GM21526 (cell line): ENCODE measurements at regions not wholly inside any gene's neighbourhood (a gene's known extent, or its start where the extent isn't known, plus 50 kb on each side); places are given as distances from the start of the nearest gene placed in this dataset.
"Not testable (repeated sequence)": the region's sequence is repeated elsewhere in the genome, so short reads cannot be mapped to it uniquely, and the experiment has no call there.

Experiments
- ATAC-seq: cut with Tn5 transposase; IDR thresholded peaks from one replicate; pipeline ENCODE4 v1.9.1; 2021; ENCODE audit warnings: moderate library complexity; ENCODE audit not compliant: unreplicated experiment, low FRiP score

DNA sequence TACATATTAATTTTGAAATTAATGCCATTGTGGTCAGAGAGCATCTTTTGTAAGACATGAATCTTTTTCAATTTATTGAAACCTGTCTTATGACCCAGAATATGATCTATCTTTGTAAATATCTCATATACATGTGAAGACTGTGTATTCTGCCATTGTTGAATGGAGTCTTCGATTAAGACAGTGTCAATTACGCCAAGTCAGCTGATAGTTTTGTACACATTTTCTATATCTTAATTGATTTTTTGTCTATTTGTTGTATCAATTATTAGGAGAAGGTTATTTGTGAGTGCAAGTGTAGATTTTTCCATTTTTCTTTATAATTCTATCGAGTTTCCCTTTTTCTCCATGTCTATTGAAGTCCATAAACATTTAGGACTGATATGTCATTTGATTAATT lies 471.6 kb downstream of the MED10 start:
- ATAC-seq: no peak

DNA sequence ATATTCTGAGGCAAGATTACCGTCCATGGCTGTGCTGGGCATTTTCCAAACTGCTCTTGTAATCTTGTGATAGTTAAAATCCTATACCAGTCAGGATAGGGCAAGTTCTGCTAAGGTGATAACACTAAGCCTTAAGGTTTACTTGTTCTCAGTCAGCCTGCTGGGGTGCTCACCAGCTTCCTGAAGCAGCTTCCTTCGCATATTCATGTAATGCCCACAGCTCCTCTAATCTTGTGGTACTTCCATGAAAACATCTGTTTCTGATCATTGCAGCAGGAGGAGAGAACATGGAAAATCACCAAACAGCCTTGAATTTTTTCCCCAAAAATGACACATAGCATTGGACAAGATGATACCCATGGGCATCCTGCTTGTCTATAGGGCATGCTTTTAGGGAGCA lies 473.2 kb downstream of the MED10 start:
- ATAC-seq: no peak

DNA sequence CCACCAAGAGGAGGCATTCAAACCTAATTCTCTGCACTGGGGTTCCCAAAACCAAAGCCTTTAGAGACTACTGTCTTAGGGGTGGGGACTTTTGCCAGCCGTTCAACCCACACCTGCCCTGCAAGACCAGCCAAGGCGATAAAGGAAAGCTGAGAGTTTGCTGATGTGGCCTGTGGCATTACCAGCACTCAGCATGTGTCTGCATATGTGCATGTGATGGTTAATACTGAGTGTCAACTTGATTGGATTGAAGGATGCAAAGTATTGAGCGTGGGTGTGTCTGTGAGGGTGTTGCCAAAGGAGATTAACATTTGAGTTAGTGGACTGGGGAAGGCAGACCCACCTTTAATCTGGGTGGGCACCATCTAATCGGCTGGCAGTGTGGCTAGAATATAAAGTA lies 474.2 kb downstream of the MED10 start:
- ATAC-seq: no peak

DNA sequence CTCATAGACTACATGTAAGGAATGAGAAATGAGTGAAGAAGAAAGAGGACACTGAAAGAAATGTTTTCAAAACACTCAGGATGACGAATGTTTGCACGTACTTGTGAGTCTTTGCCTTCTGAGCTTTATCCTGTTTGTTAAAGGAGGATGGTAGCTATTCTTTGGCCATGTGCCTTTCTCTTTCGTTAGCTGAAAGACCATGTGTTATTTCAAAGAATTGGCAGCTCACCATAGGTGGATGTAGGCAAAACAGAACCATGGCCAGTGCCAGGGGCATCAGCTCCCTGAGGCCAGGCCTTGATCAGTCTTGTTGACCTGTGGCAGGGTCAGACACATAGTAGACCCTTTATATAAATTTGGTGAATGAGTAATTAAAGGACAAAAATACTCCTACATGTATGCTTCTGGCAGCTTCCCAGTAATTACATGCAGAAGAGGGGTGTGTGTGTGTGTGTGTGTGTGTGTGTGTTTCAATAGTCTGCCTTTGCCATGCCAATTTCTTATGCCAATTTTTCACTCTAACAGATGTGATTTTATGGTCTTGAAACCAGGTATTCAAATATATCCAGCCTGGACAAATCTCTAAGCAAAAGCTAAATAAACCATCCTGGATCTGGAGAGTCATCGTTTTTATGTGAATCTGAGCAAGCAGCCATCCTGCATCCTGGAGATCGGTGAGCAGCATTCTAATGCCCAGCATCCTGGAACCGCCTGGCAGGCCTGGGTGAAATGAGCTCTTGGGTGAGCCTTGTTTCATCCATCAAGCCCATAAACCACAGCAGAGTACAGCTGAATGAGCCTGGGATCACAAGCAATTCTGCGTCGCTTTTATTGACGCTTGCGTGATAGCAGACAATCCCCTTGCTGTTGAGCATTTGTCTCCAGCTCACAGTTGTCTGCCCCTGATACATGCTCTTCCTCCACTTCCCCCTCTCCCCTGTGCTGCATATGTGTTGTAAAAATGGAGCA lies 475.4 kb downstream of the MED10 start:
- ATAC-seq: no peak

DNA sequence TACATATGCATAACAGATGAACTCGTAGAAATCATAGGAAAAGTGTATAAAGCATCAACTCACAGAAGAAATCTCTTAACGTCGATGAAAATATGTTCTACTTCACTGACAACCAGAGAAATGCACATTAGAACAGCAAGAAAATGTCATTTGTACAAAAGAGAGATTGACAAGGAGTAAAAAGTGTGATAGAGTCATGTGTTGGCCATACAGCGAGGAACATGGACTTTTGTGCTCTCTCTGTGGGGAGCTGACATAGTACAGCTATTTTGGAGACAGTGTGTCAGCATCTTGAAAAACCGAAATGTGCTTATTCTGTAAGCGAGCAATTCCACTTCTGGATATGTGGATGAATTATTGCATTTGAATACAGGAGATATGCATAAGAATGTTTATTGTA lies 477.9 kb downstream of the ICE1 start:
- no peak for ATAC-seq

DNA sequence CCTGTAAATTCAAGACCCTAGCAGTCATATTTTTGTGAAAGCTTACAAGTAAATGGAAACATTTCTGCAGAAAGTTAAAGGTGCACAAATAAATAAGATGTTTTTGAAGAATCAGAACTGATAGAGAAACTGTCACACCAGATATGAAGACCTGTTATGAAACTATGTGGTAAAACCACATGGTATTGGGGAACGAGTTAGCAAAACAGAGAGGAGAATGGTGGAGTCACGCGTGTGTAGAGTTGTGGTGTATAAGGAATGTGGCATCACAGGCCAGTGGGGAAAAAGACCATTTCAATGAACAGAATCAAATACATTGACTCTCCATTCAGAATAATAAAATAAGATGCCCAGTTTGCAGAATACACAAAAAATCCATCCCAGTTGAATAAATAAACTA lies 477.2 kb downstream of the ICE1 start:
- ATAC-seq: no peak

DNA sequence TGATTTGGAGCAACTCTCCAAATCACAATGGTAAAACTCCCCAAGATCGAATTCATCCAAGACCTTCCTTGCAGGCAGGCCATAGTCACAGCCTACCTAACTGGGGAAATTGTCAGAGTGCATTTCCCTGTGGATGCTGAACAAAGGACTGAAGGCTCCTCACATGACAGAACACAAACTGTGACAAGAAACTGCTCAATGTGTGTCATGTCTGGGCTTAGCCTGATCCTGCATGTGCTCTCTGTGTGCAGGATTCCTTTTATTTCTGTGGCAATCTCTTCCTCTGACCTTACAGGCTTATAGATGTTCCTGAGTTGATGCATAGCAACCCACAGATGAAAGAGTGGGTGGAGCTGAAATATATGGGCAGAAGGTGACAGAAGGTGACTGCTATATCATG lies 465.8 kb downstream of the ICE1 start:
- ATAC-seq: no peak

DNA sequence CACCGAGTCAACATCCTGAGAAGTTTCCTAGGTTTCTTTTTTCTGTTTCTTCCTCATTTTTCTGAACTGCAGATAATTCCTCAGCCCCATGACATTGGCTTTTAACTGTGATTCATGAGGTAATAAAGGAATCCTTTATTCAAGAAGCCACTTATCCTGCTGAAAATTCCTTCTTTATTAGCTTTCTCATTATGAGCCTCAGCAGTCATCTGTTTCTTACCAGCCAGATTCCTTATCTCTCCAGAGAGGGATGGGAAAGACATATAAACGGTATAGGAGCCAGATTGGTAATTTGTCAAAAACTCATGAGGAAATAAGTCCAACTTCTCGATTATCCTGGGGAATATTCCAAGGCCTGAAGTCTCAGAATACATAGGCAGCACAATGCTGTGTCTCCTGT lies 465.4 kb downstream of the ICE1 start:
- no peak for ATAC-seq

DNA sequence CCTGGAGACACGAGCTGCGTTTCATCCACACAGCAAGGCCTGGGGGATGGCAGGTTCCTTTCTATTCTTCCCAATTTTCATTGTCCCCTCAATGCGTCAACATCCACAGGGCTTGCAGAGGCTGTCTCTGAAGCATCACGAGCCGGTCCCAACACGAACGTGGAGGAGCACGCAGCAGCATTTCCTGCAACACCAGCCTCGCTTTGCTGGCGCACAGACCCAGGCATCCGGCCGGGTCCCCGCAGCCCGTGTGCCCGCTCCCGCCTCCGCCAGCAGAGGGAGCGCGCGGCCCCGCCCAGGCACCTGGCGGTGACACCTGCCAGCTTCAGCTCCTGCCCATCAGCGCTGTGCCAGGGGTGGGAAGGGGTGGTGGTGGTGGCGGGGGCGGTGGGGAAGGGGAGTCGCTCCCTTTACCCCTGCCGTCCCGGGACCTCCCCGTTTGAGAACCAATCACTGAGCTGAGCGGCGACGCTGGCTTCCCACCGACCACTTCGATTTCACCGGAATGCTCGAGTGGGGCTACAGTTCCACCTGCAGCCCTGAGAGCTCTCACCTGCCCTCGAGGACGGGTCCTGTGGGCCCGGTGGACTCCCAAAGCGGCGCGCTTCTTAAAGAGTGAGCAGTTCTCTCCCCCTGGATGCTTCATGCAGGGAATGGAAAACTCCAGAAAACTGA lies 464.5 kb downstream of the ICE1 start:
- no peak for ATAC-seq

DNA sequence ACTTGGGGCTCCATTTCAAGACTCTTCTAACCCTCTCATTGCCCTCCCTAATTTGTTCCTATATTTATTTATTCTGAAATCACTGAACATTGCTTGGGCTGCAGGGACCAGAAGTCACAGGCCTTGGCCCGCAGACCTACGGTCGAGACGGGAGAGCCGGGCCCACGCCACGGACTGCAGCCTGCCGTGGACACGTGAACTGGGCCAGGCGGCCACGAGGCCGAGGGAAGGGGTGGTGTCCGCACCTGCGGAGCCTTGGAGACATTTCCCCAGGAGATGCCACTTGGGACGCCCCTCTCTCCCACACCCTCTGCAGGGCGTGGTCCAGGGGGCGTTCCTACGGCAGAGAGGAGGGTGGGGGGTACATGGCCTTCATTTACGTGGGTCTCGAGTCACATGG lies 463.9 kb downstream of the ICE1 start:
- ATAC-seq: no peak

DNA sequence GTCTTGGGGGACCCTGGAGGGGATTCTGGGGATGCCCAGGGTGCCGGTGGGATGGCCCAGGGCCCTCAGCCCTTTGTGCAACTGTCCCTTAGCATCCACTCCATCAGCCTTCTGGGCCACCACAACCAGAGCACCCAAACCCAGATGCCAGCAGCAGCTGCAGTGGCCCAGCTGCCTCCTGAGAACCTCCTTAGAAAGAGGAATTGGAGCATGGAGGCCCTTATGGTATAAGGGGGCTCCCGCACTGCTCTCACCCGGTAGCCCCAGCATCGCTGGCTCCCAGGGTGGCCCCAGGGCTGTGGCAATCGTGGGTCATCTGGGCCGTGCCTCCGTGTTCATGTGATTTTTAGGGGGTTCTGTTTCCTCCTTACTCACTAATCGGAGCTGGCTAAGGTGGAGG lies 463.3 kb downstream of the ICE1 start:
- no peak for ATAC-seq

DNA sequence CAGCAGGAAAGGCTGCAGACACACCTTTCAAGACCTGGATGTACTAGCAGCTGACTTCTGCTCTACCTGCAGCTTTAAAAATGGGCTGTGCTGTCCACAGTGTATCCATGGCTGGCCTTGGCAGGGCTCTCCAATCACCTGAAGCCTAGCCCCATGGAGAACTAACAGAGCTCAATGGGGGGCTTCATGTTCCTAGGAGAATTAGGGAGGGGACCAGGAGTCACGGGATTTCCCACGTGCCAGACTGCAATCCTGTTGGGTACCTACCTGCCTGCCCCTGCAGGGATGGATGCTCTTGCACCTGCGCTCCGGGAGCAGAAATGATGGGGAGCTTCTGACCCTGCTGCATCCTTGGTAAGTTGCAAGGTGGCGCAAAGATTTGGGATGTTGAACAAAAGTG lies 462.1 kb downstream of the ICE1 start:
- no peak for ATAC-seq

DNA sequence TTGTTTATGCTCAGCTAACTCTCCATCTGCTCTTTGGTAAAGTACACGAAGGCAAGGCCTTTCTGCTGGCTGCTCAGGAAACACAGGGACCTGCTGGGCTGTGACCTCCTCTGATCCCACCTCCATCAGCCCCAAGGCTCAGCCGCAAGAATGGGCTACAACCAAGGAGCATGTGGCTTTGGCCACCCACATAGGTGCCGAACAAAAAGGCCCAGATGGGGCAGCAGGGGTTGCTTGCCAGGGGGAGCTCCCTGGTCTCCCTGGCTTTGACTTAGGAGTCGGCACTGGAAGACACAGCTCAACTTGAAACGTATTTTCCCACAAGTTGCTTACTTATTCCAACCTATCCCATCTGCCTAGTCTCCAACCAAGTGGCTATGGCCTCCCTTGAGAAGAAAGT lies 461.1 kb downstream of the ICE1 start:
- no peak for ATAC-seq

DNA sequence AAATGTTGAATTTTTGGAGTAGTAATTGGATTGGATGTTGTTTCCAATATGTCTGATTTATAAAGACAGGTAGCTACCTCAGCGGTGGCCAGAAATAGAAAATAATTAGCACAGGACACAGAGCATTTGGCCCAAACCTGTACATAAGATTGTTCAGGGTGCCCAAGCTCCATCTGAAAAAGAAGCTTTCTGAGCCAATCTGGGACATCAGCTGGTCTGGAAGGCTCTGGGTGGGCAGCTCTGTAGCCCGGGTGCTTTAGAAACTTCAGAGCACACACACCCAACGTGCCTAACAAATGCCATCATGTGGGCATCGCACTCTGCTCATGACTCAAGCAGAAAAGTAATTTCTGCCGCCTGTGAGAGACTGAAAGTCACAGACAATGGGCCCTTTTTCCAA lies 460.7 kb downstream of the ICE1 start:
- ATAC-seq: no peak

DNA sequence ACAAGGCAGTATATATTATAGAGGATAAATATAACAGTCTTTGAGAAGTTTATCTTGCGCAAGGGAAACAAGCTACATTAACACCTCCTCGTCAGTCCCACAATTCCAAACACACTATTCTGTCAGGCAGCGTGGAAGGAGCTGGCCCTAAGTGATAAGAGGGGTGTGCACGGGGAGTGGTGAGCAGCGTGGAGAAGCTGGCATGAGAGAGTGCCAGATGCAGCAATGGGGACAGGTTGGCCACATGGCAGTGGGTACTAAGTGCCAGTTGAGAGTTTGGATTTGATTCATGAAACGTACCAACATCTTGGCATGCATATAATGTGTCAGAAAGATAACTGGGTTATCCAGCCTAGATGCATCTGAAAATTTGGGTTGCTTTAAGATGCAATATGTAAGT lies 460.2 kb downstream of the ICE1 start:
- ATAC-seq: no peak

DNA sequence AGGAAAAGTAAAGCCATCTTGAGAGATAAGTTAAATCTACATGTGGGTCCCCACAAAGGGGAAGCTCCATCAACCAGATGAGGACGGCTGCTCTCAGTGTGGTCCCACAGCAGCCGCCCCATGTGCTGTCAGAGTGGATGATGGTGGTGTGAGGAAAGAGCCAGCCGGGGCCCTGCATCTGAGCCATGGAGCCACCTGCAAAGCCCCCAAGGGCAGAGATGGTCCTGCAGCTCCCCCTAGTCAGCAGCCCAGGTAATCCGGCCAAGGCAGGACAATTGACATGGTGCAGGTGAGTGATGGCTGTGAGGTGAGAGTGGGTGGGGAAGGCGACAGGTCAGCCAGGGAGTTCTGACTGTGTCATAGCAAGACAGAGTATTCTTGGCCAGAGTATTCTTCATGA lies 458.8 kb downstream of the ICE1 start:
- ATAC-seq: no peak

DNA sequence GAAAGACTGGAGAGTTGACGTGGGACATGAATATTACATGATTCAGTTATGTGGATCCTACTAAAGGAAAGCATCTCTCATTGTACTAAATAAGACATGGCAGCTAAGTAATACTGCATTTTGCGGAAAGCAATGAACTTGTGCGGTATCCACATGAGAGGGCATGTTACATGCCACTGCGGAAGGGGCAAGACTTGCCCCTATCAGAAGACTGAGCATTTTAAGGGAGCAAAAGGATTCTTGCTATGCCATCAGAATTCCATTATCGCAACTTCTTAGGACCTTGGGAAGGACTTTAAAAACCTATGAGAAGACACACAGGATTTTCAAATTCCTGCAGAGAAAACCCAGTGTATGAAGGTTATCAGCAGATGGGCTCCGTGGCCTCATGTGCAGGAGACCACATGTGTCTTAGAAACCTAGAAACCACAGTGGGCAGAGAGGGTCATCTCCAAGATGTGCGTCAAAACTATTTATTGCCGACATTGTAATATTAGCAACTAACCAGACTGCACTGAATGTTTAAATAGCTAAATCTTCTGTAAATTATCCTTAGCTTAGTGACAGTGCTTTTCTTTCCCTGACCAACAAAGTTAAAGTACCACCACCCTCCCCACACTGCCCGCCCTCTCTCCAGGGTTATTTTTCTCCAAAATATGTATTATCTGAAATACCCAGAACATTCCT lies 457.7 kb downstream of the ICE1 start:
- no peak for ATAC-seq

DNA sequence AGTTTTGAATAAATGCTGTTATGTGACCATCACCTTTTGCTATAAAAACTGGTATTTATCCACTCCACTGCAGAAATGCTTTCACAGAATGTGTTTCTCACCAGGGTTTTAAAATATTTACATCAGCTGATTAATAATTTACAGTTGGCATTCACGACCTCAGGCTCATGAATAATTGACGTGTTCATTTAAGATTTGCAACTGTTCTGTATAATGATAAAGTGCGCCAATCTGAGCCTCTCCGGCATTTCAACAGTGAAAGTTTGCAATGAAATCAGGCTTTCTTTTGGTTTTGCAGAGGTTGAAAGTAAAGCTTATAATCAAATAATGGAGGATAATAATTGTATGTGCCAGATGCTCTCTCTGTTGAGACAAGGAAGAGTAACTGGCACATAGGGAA lies 434.9 kb downstream of the ICE1 start:
- no peak for ATAC-seq

DNA sequence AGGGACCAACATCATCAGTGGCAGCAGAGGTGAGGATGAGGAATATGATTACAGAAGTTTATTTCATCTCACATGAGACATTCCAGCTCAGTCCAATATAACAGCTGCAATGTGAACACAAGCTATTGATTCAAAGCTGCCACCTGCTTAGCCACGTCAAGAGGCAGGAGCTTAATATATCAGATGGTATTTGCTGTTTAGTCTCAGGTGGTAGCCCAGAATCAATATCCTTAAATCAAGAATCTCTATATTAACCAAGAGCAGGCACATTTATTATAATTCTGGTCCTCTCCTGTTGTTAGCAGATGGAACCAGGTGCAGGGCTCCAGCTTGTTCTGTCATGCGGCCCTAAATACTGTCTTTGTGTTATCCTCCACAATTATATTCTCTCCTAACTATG lies 431.6 kb downstream of the ICE1 start:
- no peak for ATAC-seq

DNA sequence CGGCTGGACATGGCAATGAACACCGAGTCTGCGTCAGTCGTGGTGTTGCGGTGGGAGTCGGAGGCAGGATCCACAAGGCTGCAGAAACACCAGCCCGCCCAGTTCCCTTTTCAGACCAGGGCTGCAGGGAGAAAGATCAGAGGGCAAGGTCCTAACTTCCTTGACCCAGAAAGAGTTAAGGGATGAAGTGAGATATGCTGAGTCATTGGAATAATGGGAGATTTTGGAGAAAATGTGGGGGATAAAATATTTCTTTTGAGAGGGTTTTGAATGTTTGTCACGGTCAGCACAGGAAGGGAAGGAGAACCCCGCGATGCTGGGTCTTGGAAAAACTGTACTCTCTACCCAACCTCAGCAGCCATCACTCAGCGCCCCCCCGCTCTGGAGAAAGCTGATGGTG lies 416.0 kb downstream of the ICE1 start:
- no peak for ATAC-seq

DNA sequence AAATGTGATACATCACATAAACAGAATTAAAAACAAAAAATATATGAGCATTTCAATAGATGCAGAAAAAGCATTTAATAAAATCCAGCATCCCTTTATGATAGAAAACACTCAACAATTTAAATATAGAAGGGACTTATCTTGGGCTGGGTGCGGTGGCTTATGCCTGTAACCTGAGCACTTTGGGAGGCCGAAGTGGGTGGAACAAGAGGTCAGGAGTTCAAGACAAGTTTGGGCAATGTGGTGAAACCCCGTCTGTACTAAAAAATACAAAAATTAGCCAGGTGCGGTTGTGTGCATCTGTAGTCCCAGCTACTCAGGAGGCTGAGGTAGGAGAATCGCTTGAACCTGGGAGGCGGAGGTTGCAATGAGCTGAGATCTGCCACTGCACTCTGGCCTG lies 409.1 kb downstream of the ICE1 start:
- not testable (repeated sequence) for ATAC-seq
